ENCODE measurements at regions not wholly inside any gene's neighbourhood (a gene's known extent, or its start where the extent isn't known, plus 50 kb on each side); places are given as distances from the start of the nearest gene placed in this dataset.

DNA sequence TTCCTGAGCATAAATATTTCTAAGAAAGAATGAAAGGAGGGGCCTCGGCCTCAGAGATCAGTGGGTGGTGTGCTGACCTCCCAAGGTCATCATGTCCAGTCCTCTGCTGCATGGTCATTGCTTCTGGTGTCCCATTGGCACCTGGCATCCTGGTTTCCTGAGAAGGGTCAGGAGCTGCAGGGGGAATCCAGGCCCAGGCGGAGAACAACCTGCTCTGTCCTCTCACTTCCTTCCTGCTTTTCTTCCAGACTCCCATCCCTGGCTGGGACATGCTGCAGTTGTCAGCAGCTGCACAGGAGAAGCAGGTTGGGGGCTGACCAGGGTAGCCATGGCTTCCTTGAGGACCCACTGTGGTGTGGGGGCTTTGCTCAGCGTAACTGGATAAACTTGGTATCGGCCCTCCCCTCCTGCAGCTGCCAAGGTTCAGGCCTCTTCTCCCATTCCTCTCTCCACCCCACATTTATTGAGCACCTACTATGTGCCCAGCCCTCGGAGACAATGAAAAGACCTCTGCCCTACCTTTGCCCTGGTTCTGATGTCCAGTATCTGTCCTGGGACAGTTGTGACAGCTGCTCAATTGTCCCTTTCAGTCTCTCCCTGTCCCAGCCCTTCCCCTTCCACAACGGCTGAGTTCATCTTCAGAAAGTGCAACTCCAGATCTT, 155.2 kb downstream of the CEBPB start:
- Histone ChIP-seq H3K9me3 (ENCODE audit: insufficient read depth, low read depth, low read length) (peaks cover 2% of the 10 kb centered on the region), H3K4me3 (ENCODE audit: low read depth, low read length) (no peak overlapping the region), H3K18ac (ENCODE audit: low read length) (no peak overlapping the region), H2BK120ac (ENCODE audit: insufficient read depth, low read length, poor library complexity) (no peak overlapping the region), H3K4me1 (ENCODE audit: control insufficient read depth in 1 of 2, insufficient read depth in 2 of 2, low read length in 2 of 2) (no peaks in the 10 kb centered on the region), H3K4me2 (ENCODE audit: low read length) (no peak overlapping the region), H2AK5ac (ENCODE audit: low read length) (no peak overlapping the region), H3K14ac (ENCODE audit: low read length) (no peak overlapping the region), H3K27me3 (ENCODE audit: insufficient read depth, low read length) (no peaks in the 10 kb centered on the region), H2BK5ac (ENCODE audit: low read depth, low read length, poor library complexity) (no peak overlapping the region), H3K79me1 (ENCODE audit: low read length) (no peaks in the 10 kb centered on the region), H4K8ac (ENCODE audit: low read depth, low read length) (no peak overlapping the region), H3K23ac (ENCODE audit: low read length) (no peak overlapping the region), H3K9ac (ENCODE audit: low read length) (no peak overlapping the region), H3K4ac (ENCODE audit: low read depth, low read length) (no peak overlapping the region), H2AFZ (ENCODE audit: insufficient read depth, low read length, poor library complexity) (no peak overlapping the region), H2BK12ac (ENCODE audit: low read length) (no peak overlapping the region), H3K36me3 (ENCODE audit: control insufficient read depth in 1 of 2, insufficient read depth in 2 of 2, low read length in 2 of 2) (no peaks in the 10 kb centered on the region), H3K27ac (ENCODE audit: low read depth, low read length) (no peak overlapping the region), H4K12ac (ENCODE audit: low read depth, low read length) (no peak overlapping the region), H4K91ac (ENCODE audit: low read depth, low read length) (no peak overlapping the region), H3K79me2 (ENCODE audit: control insufficient read depth, insufficient read depth, low read length, poor library complexity) (no peaks in the 10 kb centered on the region)
- WGBS (ENCODE audit: extremely low coverage, insufficient coverage, insufficient read length) = no CpG with 5 or more reads among the region's 6 CpGs
- DNase-seq = no peak

DNA sequence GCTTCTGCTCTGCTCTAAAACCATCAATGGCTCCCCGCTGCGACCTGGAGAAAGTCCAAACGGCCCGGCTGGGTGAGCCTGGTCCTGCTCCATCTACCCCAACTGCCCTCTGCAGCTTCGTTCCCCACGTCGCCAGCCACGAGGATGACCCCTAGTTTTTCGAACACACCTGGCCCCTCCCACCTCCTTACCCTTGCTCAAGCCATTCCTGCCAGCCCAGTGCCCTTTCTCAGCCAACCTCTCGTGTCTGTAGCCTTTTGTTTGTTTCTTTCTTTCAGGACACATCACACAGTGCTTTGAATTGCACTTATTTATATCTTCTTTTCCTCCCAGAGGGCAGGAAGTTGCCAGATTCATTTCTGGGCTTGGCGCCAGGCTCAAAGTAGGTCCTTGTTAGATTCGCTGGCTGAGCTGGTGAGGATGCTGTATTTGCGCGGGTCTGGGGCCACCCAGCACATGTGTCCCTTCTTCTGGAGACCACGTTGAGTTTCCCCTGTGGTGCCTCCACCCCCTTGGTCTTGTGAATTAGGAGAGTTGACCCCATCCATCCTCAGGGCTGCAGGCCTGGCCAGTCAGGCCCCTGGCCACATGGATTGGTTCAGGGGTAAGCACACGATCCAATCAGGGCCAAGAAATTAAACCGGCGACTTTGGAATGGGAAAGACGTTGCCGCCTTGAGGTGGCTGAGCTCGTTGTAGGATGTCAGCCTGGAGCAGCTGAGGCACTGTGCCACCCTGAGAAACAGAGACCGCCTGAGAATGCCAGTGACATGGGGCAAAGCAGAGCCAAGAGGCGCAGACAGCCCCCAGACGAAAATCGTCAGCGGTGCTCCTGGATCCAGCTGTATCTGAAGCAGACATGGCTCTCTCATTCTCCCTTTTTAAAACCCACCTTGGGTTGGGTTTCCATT, 156.0 kb downstream of the CEBPB start:
- Histone ChIP-seq H2AFZ (ENCODE audit: insufficient read depth, low read length, poor library complexity) (no peak overlapping the region), H3K23ac (ENCODE audit: low read length) (no peak overlapping the region), H4K12ac (ENCODE audit: low read depth, low read length) (no peak overlapping the region), H3K9ac (ENCODE audit: low read length) (no peak overlapping the region), H3K14ac (ENCODE audit: low read length) (no peak overlapping the region), H3K4me2 (ENCODE audit: low read length) (no peak overlapping the region), H3K36me3 (ENCODE audit: control insufficient read depth in 1 of 2, insufficient read depth in 2 of 2, low read length in 2 of 2) (no peaks in the 10 kb centered on the region), H3K9me3 (ENCODE audit: insufficient read depth, low read depth, low read length) (peaks cover 2% of the 10 kb centered on the region), H3K27me3 (ENCODE audit: insufficient read depth, low read length) (no peaks in the 10 kb centered on the region), H4K91ac (ENCODE audit: low read depth, low read length) (no peak overlapping the region), H3K79me2 (ENCODE audit: control insufficient read depth, insufficient read depth, low read length, poor library complexity) (no peaks in the 10 kb centered on the region), H3K4ac (ENCODE audit: low read depth, low read length) (no peak overlapping the region), H3K4me3 (ENCODE audit: low read depth, low read length) (no peak overlapping the region), H2BK5ac (ENCODE audit: low read depth, low read length, poor library complexity) (no peak overlapping the region), H3K27ac (ENCODE audit: low read depth, low read length) (no peak overlapping the region), H2AK5ac (ENCODE audit: low read length) (no peak overlapping the region), H2BK120ac (ENCODE audit: insufficient read depth, low read length, poor library complexity) (no peak overlapping the region), H3K79me1 (ENCODE audit: low read length) (no peaks in the 10 kb centered on the region), H3K4me1 (ENCODE audit: control insufficient read depth in 1 of 2, insufficient read depth in 2 of 2, low read length in 2 of 2) (no peaks in the 10 kb centered on the region), H2BK12ac (ENCODE audit: low read length) (no peak overlapping the region), H3K18ac (ENCODE audit: low read length) (no peak overlapping the region), H4K8ac (ENCODE audit: low read depth, low read length) (no peak overlapping the region)
- no peak for DNase-seq
- WGBS (ENCODE audit: extremely low coverage, insufficient coverage, insufficient read length) = no CpG with 5 or more reads among the region's 26 CpGs

DNA sequence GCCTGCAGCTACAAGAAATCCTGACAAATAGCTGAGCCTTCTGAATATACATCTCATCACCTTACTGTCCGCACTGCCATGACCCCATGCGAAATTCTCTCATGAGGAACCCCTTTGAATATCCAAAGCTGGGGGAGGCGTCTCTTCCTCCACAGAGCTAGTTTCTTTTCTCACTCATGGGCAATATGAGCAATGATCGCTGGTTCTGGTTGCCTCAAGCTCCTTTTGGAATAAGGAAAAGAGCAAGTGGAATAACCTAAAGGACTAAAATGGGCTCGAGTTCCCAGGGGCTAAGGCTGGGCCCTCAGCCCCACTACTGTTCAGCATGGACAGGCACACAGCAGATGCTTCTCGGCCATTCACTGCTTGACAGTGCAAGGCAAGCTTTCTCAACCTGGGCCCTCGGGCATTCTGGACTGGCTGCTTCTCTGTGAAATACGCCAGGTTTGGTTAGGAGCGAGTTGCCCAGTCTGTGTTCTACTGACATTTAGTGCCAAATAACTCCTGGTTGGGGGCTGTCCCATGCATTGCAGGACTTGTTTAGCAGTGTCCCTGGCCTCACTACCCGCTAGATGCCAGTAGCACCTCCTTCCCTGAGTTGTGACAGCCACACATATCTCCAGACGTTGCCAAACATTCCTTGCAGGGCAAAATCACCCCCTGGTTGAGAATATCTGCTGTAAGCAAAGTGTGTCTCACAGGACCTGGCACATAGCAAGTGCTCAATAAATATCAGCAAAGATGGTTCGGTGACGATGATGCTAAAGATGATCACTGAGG, 156.8 kb downstream of the CEBPB start:
- no CpG with 5 or more reads among the region's 13 CpGs for WGBS (ENCODE audit: extremely low coverage, insufficient coverage, insufficient read length)
- Histone ChIP-seq H3K4me1 (ENCODE audit: control insufficient read depth in 1 of 2, insufficient read depth in 2 of 2, low read length in 2 of 2) (no peaks in the 10 kb centered on the region), H3K9me3 (ENCODE audit: insufficient read depth, low read depth, low read length) (peaks cover 2% of the 10 kb centered on the region)

DNA sequence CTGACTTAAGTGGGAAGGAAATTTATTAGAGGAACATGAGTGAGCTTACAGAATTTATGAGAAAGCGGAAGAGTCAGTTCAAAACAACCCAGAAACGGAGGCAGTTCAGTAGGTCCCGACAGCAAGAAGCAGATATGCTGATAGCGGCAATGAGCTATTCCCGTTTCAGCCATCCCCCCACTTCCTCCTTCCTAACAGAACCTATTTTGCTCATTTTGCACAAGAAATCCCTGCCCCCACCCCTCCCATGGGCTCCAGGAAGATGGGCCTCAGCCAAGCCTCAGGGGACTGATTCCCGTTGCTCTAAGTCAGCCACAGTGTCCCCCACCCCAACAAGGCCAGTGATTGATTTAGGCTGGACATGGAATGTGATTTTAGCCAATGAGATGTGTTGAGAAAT, 157.5 kb downstream of the CEBPB start:
- Histone ChIP-seq H2AFZ (ENCODE audit: insufficient read depth, low read length, poor library complexity) (no peak overlapping the region), H3K27me3 (ENCODE audit: insufficient read depth, low read length) (no peaks in the 10 kb centered on the region), H4K8ac (ENCODE audit: low read depth, low read length) (no peak overlapping the region), H3K27ac (ENCODE audit: low read depth, low read length) (no peak overlapping the region), H3K36me3 (ENCODE audit: control insufficient read depth in 1 of 2, insufficient read depth in 2 of 2, low read length in 2 of 2) (no peaks in the 10 kb centered on the region), H2BK12ac (ENCODE audit: low read length) (no peak overlapping the region), H2BK5ac (ENCODE audit: low read depth, low read length, poor library complexity) (no peak overlapping the region), H2BK120ac (ENCODE audit: insufficient read depth, low read length, poor library complexity) (no peak overlapping the region), H3K4me2 (ENCODE audit: low read length) (no peak overlapping the region), H3K4me1 (ENCODE audit: control insufficient read depth in 1 of 2, insufficient read depth in 2 of 2, low read length in 2 of 2) (no peaks in the 10 kb centered on the region), H3K79me1 (ENCODE audit: low read length) (no peaks in the 10 kb centered on the region), H3K14ac (ENCODE audit: low read length) (no peak overlapping the region), H3K23ac (ENCODE audit: low read length) (no peak overlapping the region), H4K12ac (ENCODE audit: low read depth, low read length) (no peak overlapping the region), H3K79me2 (ENCODE audit: control insufficient read depth, insufficient read depth, low read length, poor library complexity) (no peaks in the 10 kb centered on the region), H2AK5ac (ENCODE audit: low read length) (no peak overlapping the region), H3K4me3 (ENCODE audit: low read depth, low read length) (no peak overlapping the region), H4K91ac (ENCODE audit: low read depth, low read length) (no peak overlapping the region), H3K18ac (ENCODE audit: low read length) (no peak overlapping the region), H3K9ac (ENCODE audit: low read length) (no peak overlapping the region), H3K4ac (ENCODE audit: low read depth, low read length) (no peak overlapping the region), H3K9me3 (ENCODE audit: insufficient read depth, low read depth, low read length) (peaks cover 2% of the 10 kb centered on the region)
- no CpG with 5 or more reads among the region's 6 CpGs for WGBS (ENCODE audit: extremely low coverage, insufficient coverage, insufficient read length)
- DNase-seq = no peak

More for the DNA sequence above, 156.8 kb downstream of the CEBPB start:
- Histone ChIP-seq H3K14ac (ENCODE audit: low read length) (no peak overlapping the region), H2BK120ac (ENCODE audit: insufficient read depth, low read length, poor library complexity) (no peak overlapping the region), H3K27ac (ENCODE audit: low read depth, low read length) (no peak overlapping the region), H2BK5ac (ENCODE audit: low read depth, low read length, poor library complexity) (no peak overlapping the region), H3K79me2 (ENCODE audit: control insufficient read depth, insufficient read depth, low read length, poor library complexity) (no peaks in the 10 kb centered on the region), H3K4me3 (ENCODE audit: low read depth, low read length) (no peak overlapping the region), H4K12ac (ENCODE audit: low read depth, low read length) (no peak overlapping the region), H4K91ac (ENCODE audit: low read depth, low read length) (no peak overlapping the region), H3K4ac (ENCODE audit: low read depth, low read length) (no peak overlapping the region), H4K8ac (ENCODE audit: low read depth, low read length) (no peak overlapping the region), H3K79me1 (ENCODE audit: low read length) (no peaks in the 10 kb centered on the region), H3K36me3 (ENCODE audit: control insufficient read depth in 1 of 2, insufficient read depth in 2 of 2, low read length in 2 of 2) (no peaks in the 10 kb centered on the region), H3K9ac (ENCODE audit: low read length) (no peak overlapping the region), H3K27me3 (ENCODE audit: insufficient read depth, low read length) (no peaks in the 10 kb centered on the region), H2AK5ac (ENCODE audit: low read length) (no peak overlapping the region), H2AFZ (ENCODE audit: insufficient read depth, low read length, poor library complexity) (no peak overlapping the region), H3K4me2 (ENCODE audit: low read length) (no peak overlapping the region), H2BK12ac (ENCODE audit: low read length) (no peak overlapping the region), H3K23ac (ENCODE audit: low read length) (no peak overlapping the region), H3K18ac (ENCODE audit: low read length) (no peak overlapping the region)
- no peak for DNase-seq
